ENCODE measurements at regions not wholly inside any gene's neighbourhood (a gene's known extent, or its start where the extent isn't known, plus 50 kb on each side); places are given as distances from the start of the nearest gene placed in this dataset.
A peak's percentile ranks its signal among the peaks of the same experiment; 100 is the strongest.

DNA sequence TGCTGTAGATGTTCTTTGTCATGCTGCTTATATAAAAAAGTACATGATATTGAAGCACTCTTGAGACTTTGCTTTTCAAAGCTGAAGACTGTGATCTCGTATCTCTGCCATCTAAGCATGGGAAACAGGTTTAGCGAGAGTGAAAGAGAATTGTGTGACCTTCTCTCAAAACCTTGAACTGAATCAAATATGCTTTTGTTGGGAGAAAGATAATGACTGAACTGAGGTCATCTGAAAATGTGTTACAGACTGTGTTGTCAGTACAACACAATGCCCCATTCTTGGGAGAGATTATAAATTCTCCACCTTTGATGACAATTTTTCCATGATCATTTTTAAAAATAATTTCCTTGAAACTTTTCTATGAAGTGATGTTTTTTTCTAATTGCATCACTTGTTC lies 272.1 kb upstream of the SEL1L start:
- Mint-ChIP-seq H3K27ac (ENCODE audit: unreplicated experiment) (no peak overlapping the region), H3K27me3 (ENCODE audit: low read depth) (no peaks in the 10 kb centered on the region), H3K36me3 (ENCODE audit: low read depth) (peaks cover 2% of the 10 kb centered on the region), H3K9me3 (peaks cover 2% of the 10 kb centered on the region), H3K4me1 (peaks cover 8% of the 10 kb centered on the region), H3K4me3 (no peak overlapping the region)
- TF ChIP-seq, protein P1, sequence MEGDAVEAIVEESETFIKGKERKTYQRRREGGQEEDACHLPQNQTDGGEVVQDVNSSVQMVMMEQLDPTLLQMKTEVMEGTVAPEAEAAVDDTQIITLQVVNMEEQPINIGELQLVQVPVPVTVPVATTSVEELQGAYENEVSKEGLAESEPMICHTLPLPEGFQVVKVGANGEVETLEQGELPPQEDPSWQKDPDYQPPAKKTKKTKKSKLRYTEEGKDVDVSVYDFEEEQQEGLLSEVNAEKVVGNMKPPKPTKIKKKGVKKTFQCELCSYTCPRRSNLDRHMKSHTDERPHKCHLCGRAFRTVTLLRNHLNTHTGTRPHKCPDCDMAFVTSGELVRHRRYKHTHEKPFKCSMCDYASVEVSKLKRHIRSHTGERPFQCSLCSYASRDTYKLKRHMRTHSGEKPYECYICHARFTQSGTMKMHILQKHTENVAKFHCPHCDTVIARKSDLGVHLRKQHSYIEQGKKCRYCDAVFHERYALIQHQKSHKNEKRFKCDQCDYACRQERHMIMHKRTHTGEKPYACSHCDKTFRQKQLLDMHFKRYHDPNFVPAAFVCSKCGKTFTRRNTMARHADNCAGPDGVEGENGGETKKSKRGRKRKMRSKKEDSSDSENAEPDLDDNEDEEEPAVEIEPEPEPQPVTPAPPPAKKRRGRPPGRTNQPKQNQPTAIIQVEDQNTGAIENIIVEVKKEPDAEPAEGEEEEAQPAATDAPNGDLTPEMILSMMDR (conservative IDR thresholded peaks at IDR 0.05), result no peak
- no peak for DNase-seq (ENCODE audit: low read depth, low spot score)

DNA sequence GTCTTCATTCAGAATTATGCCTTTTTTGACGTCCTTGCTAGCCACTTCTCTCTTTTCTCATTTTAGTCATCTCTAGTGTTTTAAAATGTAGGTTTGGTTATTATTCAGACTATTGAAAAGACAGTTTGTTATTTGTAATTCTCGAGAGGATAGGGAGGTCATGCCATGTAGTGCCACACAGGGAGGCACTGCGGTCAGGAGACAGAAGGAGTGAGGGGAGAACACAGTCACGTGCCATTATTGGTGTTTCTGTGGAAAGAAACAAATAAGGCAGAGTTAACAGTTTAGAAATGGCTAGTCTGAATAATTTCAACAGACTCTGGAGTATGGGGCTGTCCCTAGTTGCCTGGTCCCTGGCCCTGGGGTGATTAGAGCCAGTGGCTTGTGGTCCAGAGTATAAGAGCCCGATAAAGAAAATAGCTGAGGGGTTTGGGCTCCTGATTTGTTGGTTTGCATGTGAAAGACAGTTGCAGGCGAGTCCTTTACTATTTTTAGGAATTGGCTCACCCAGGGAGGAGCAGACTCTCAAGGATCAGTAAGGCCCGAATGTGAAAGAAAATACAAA lies 278.1 kb upstream of the SEL1L start:
- Mint-ChIP-seq H3K4me1 (no peaks in the 10 kb centered on the region), H3K9me3 (peaks cover 2% of the 10 kb centered on the region), H3K27ac (ENCODE audit: unreplicated experiment) (no peak overlapping the region)

DNA sequence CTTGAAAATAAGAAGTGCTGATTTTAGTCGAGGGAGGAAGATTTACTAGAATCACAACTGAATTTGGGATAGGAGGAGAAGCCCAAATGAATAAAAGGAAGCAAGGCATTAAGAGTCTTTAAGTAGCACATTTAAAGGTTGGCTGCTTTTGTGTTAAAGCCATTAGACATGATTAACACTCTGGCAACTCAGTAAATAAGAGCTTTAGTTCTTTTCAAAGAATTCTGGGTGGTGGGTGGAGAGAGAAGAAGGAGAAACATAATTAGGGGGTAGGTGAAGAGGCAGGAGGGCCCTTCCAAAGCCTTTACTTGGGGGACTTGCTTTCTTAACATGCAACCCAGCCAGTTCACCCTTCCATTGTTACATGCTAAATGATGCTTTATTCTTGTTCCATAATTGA lies 284.6 kb upstream of the SEL1L start:
- H3K36me3 Mint-ChIP-seq (ENCODE audit: low read depth), result no peaks in the 10 kb centered on the region
- H3K9me3 Mint-ChIP-seq, result peaks cover 3% of the 10 kb centered on the region
- TF ChIP-seq, protein P1 (conservative IDR thresholded peaks at IDR 0.05), result no peak
- no peak for DNase-seq (ENCODE audit: low read depth, low spot score)
- no peaks in the 10 kb centered on the region for H3K27me3 Mint-ChIP-seq (ENCODE audit: low read depth)
- peaks cover 13% of the 10 kb centered on the region for H3K4me1 Mint-ChIP-seq
- no peak overlapping the region for H3K4me3 Mint-ChIP-seq
- no peak overlapping the region for H3K27ac Mint-ChIP-seq (ENCODE audit: unreplicated experiment)

More for the DNA sequence above, 278.1 kb upstream of the SEL1L start:
- no peaks in the 10 kb centered on the region for H3K27me3 Mint-ChIP-seq (ENCODE audit: low read depth)
- TF ChIP-seq, protein P1 (conservative IDR thresholded peaks at IDR 0.05), result no peak
- H3K4me3 Mint-ChIP-seq, result no peak overlapping the region
- DNase-seq (ENCODE audit: low read depth, low spot score), result no peak
- peaks cover 2% of the 10 kb centered on the region for H3K36me3 Mint-ChIP-seq (ENCODE audit: low read depth)

DNA sequence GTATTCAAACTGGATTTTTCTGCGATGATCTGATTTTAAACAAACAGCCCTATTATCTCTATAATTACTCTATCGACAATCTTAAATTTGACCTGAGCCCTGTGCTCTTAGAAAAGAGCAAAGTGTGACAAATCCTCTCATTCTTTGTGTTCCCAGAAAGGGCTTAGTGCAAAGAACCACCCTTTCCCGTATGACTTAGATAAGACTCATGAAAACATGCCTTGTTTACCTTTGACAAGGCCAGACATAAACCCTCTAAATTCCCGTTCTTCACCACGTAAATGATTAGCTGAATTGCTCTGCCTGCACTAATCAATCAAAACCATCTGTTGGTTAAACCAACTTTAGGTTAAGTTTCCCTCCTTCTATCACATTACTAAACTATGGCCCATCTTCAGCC lies 285.7 kb upstream of the SEL1L start:
- H3K9me3 Mint-ChIP-seq, result peaks cover 3% of the 10 kb centered on the region
- DNase-seq (ENCODE audit: low read depth, low spot score), result no peak
- H3K27me3 Mint-ChIP-seq (ENCODE audit: low read depth), result no peaks in the 10 kb centered on the region

DNA sequence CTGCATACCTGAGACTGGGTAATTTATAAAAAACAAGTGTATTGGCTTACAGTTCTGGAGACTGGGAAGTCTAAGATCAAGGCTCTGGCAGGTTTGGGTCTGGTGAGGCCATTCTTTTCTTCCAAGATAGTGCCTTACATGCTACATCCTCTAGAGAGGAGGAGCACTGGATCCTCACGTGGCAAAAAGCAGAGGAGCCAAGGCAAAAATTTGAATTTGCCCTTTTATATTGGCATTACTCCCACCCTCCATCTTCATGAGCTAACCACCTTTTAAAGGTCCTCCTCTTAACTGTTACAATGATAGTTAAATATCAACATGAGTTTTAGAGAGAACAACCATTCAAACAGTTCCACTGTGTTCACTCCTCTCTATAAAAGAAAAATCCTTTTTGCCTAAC lies 286.3 kb upstream of the SEL1L start:
- TF ChIP-seq, protein P1 (conservative IDR thresholded peaks at IDR 0.05), result no peak
- Mint-ChIP-seq H3K36me3 (ENCODE audit: low read depth) (no peaks in the 10 kb centered on the region), H3K4me1 (peaks cover 13% of the 10 kb centered on the region), H3K27ac (ENCODE audit: unreplicated experiment) (no peak overlapping the region), H3K9me3 (peaks cover 3% of the 10 kb centered on the region), H3K4me3 (no peak overlapping the region), H3K27me3 (ENCODE audit: low read depth) (no peaks in the 10 kb centered on the region)
- DNase-seq (ENCODE audit: low read depth, low spot score), result no peak

More for the DNA sequence above, 285.7 kb upstream of the SEL1L start:
- Mint-ChIP-seq H3K4me3 (no peak overlapping the region), H3K27ac (ENCODE audit: unreplicated experiment) (peak overlapping the region; percentile 73), H3K36me3 (ENCODE audit: low read depth) (no peaks in the 10 kb centered on the region), H3K4me1 (peaks cover 13% of the 10 kb centered on the region)
- TF ChIP-seq, protein P1 (conservative IDR thresholded peaks at IDR 0.05), result no peak
